GM19238 (cell line): ENCODE measurements at regions not wholly inside any gene's neighbourhood (a gene's known extent, or its start where the extent isn't known, plus 50 kb on each side); places are given as distances from the start of the nearest gene placed in this dataset.
"Not testable (repeated sequence)": the region's sequence is repeated elsewhere in the genome, so short reads cannot be mapped to it uniquely, and the experiment has no call there.

Experiments
- DNase-seq: peaks from one replicate; pipeline ENCODE4 v3.0.0; 2011; ENCODE audit warnings: low spot score; ENCODE audit not compliant: insufficient read length

- DNase-seq: no peak
Observed at GRCh38 chr3:127418560-127419147, 130.8 kb upstream of the PRR20G start.

- DNase-seq: no peak
Observed at GRCh38 chr3:127417709-127418559, 130.1 kb upstream of the PRR20G start.

- no peak for DNase-seq
Observed at GRCh38 chr3:127413871-127414270, 126.0 kb upstream of the PRR20G start.

GRCh38 chr3:127413318-127413673 lies 125.5 kb upstream of the PRR20G start:
- DNase-seq: no peak

GRCh38 chr3:127412578-127413317 lies 124.9 kb upstream of the PRR20G start:
- no peak for DNase-seq

- DNase-seq: not testable (repeated sequence)
Observed at GRCh38 chr3:127411875-127412274, 124.0 kb upstream of the PRR20G start.

GRCh38 chr3:127411083-127411727 lies 123.4 kb upstream of the PRR20G start:
- DNase-seq: no peak

- DNase-seq: no peak
Observed at GRCh38 chr3:127410678-127411077, 122.8 kb upstream of the PRR20G start.

- DNase-seq: no peak
Observed at GRCh38 chr3:127410137-127410488, 122.3 kb upstream of the PRR20G start.

GRCh38 chr3:127409421-127410136 lies 121.7 kb upstream of the PRR20G start:
- DNase-seq: no peak

- no peak for DNase-seq
Observed at GRCh38 chr3:127408684-127409420, 121.0 kb upstream of the PRR20G start.

GRCh38 chr3:127408022-127408683 lies 120.3 kb upstream of the PRR20G start:
- DNase-seq: no peak

- no peak for DNase-seq
Observed at GRCh38 chr3:127407026-127407939, 119.4 kb upstream of the PRR20G start.

- peak; percentile 20 for DNase-seq
Observed at GRCh38 chr3:127406309-127407025, 118.6 kb upstream of the PRR20G start.

- no peak for DNase-seq
Observed at GRCh38 chr3:127405791-127406190, 117.9 kb upstream of the PRR20G start.

GRCh38 chr3:127405010-127405598 lies 117.3 kb upstream of the PRR20G start:
- no peak for DNase-seq

- no peak for DNase-seq
Observed at GRCh38 chr3:127404221-127405009, 116.6 kb upstream of the PRR20G start.
